Sigmoid colon (tissue), 3 donors: ENCODE measurements at regions not wholly inside any gene's neighbourhood (a gene's known extent, or its start where the extent isn't known, plus 50 kb on each side); places are given as distances from the start of the nearest gene placed in this dataset.

Experiments
- POLR2A ChIP-seq, 2 donors: fragments of 450-650 bp; IDR thresholded peaks; one replicate each; pipeline ENCODE4 v1.6.1; 2016; ENCODE audit warnings: antibody characterized with exemption in 2 of 2, mild to moderate bottlenecking in 2 of 2, moderate library complexity in 2 of 2
- TF ChIP-seq, protein P1 (sequence below), 4 experiments: fragments of 450-650 bp in 3 of 4; fragments of 200-600 bp in 1 of 4; IDR thresholded peaks; one replicate each; pipeline ENCODE4 v1.5.1; 2016 to 2019; ENCODE audit warnings: antibody characterized with exemption in 4 of 4, mild to moderate bottlenecking in 3 of 4, moderate library complexity in 2 of 4

GRCh38 chr1:4562321-4562720, 92.1 kb upstream of the AJAP1 start:
- TF ChIP-seq POLR2A (IDR thresholded peaks at IDR 0.05): no peak
- TF ChIP-seq, protein P1, sequence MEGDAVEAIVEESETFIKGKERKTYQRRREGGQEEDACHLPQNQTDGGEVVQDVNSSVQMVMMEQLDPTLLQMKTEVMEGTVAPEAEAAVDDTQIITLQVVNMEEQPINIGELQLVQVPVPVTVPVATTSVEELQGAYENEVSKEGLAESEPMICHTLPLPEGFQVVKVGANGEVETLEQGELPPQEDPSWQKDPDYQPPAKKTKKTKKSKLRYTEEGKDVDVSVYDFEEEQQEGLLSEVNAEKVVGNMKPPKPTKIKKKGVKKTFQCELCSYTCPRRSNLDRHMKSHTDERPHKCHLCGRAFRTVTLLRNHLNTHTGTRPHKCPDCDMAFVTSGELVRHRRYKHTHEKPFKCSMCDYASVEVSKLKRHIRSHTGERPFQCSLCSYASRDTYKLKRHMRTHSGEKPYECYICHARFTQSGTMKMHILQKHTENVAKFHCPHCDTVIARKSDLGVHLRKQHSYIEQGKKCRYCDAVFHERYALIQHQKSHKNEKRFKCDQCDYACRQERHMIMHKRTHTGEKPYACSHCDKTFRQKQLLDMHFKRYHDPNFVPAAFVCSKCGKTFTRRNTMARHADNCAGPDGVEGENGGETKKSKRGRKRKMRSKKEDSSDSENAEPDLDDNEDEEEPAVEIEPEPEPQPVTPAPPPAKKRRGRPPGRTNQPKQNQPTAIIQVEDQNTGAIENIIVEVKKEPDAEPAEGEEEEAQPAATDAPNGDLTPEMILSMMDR (IDR thresholded peaks at IDR 0.05): no peak
